PC-3 (cell line): ENCODE measurements at regions not wholly inside any gene's neighbourhood (a gene's known extent, or its start where the extent isn't known, plus 50 kb on each side); places are given as distances from the start of the nearest gene placed in this dataset.
A peak's percentile ranks its signal among the peaks of the same experiment; 100 is the strongest.

Experiments
- ATAC-seq: fragments of 200-7000 bp; cut with Tn5 transposase; 2 replicates; pipeline ENCODE4 v1.9.1; 2020; ENCODE audit warnings: mild to moderate bottlenecking, moderate library complexity
- BruUV-seq: library from RNA; stranded (reverse); fragments of 400-500 nt; replicated peaks from 2 replicates; lab custom pipeline; 2021; lab: Mats Ljungman, UMichigan
- CTCF ChIA-PET: fragments of 300-600 bp; sonication (Branson Sonifier 250); formaldehyde crosslinking; loops from one replicate; lab custom pipeline; 2022; ENCODE audit warnings: antibody characterized with exemption; lab: Charles Lee
- POLR2A ChIA-PET: fragments of 300-600 bp; sonication (Branson Sonifier 250); formaldehyde crosslinking; loops from one replicate; lab custom pipeline; 2022; ENCODE audit warnings: antibody characterized with exemption; ENCODE audit not compliant: unreplicated experiment; lab: Charles Lee
- DNase-seq: peaks from one replicate; pipeline ENCODE4 v3.0.0-alpha.2; 2015
- H2AFZ ChIP-seq: fragments of 300-600 bp; sonication (generic); 2 replicates; pipeline ENCODE4 v1.6.0; 2016; ENCODE audit warnings: antibody characterized with exemption, low read length
- H3F3A ChIP-seq: fragments of 300-600 bp; sonication (generic); one replicate; pipeline ENCODE4 v1.6.0; 2017; ENCODE audit warnings: antibody characterized with exemption, low read length, control low read depth, mild to moderate bottlenecking; ENCODE audit not compliant: unreplicated experiment
- H3K27ac ChIP-seq: fragments of 300-600 bp; sonication (generic); 2 replicates; pipeline ENCODE4 v1.5.1; 2016; ENCODE audit warnings: mild to moderate bottlenecking, low read length
- H3K27me3 ChIP-seq: fragments of 300-600 bp; sonication (generic); 2 replicates; pipeline ENCODE4 v1.6.1; 2016; ENCODE audit warnings: low read length, mixed read lengths
- H3K36me3 ChIP-seq: fragments of 300-600 bp; sonication (generic); 2 replicates; pipeline ENCODE4 v1.6.1; 2016; ENCODE audit warnings: low read depth, mixed run types, low read length, mixed read lengths
- H3K4me1 ChIP-seq: fragments of 300-600 bp; sonication (generic); 2 replicates; pipeline ENCODE4 v1.5.1; 2016; ENCODE audit warnings: low read length; ENCODE audit not compliant: insufficient read depth
- H3K4me2 ChIP-seq: fragments of 300-600 bp; sonication (generic); 2 replicates; pipeline ENCODE4 v1.6.0; 2016; ENCODE audit warnings: low read length
- H3K4me3 ChIP-seq: fragments of 300-600 bp; sonication (generic); 2 replicates; pipeline ENCODE4 v1.5.1; 2016; ENCODE audit warnings: mild to moderate bottlenecking, low read length, mixed read lengths
- H3K79me2 ChIP-seq: fragments of 300-600 bp; sonication (generic); 2 replicates; pipeline ENCODE4 v1.6.1; 2017; ENCODE audit warnings: low read length, mixed read lengths
- H3K9ac ChIP-seq: fragments of 300-600 bp; sonication (generic); 2 replicates; pipeline ENCODE4 v1.6.0; 2016; ENCODE audit warnings: mild to moderate bottlenecking, low read length
- H3K9me2 ChIP-seq: fragments of 300-600 bp; sonication (generic); replicated peaks from 2 replicates; pipeline ENCODE4 v1.6.1; 2016; ENCODE audit warnings: mixed run types, low read length, mixed read lengths
- H3K9me3 ChIP-seq: fragments of 300-600 bp; sonication (generic); 2 replicates; pipeline ENCODE4 v1.6.1; 2016; ENCODE audit warnings: low read length, mixed read lengths
- H4K20me1 ChIP-seq: fragments of 300-600 bp; sonication (generic); 2 replicates; pipeline ENCODE4 v1.6.1; 2016; ENCODE audit warnings: low read length, mixed read lengths
- EZH2 ChIP-seq: fragments of 300-600 bp; sonication (generic); IDR thresholded peaks from one replicate; pipeline ENCODE4 v1.6.1; 2017; ENCODE audit warnings: antibody characterized with exemption, mild to moderate bottlenecking, low read length; ENCODE audit not compliant: unreplicated experiment
- EZH2phosphoT487 ChIP-seq: fragments of 300-600 bp; sonication (generic); IDR thresholded peaks from 2 replicates; pipeline ENCODE4 v1.6.1; 2018; ENCODE audit warnings: mild to moderate bottlenecking, antibody characterized with exemption, low read length, borderline replicate concordance
- intact Hi-C: fragments of 100-400 bp; cut with micrococcal nuclease; formaldehyde crosslinking; loops from 2 replicates; pipeline ENCODE4 v1.9.0; 2023
- TF ChIP-seq, protein P1 (sequence below): fragments of 300-600 bp; sonication (generic); conservative IDR thresholded peaks from 2 replicates; pipeline ENCODE4 v1.5.1; 2017; ENCODE audit warnings: antibody characterized with exemption, low read depth, mild to moderate bottlenecking, low read length

- Histone ChIP-seq H3K27me3 (no peaks in the 10 kb centered on the region), H3K36me3 (no peaks in the 10 kb centered on the region), H3F3A (no peaks in the 10 kb centered on the region), H3K9ac (no peak overlapping the region), H3K79me2 (no peaks in the 10 kb centered on the region), H3K27ac (no peak overlapping the region), H3K4me2 (no peak overlapping the region), H3K9me2 (no peaks in the 10 kb centered on the region), H3K4me3 (no peak overlapping the region), H4K20me1 (no peaks in the 10 kb centered on the region), H3K9me3 (no peaks in the 10 kb centered on the region), H2AFZ (no peak overlapping the region), H3K4me1 (no peaks in the 10 kb centered on the region)
- ChIA-PET CTCF (no interaction called here), POLR2A (no interaction called here)
- no peak for DNase-seq
- TF ChIP-seq, protein P1, sequence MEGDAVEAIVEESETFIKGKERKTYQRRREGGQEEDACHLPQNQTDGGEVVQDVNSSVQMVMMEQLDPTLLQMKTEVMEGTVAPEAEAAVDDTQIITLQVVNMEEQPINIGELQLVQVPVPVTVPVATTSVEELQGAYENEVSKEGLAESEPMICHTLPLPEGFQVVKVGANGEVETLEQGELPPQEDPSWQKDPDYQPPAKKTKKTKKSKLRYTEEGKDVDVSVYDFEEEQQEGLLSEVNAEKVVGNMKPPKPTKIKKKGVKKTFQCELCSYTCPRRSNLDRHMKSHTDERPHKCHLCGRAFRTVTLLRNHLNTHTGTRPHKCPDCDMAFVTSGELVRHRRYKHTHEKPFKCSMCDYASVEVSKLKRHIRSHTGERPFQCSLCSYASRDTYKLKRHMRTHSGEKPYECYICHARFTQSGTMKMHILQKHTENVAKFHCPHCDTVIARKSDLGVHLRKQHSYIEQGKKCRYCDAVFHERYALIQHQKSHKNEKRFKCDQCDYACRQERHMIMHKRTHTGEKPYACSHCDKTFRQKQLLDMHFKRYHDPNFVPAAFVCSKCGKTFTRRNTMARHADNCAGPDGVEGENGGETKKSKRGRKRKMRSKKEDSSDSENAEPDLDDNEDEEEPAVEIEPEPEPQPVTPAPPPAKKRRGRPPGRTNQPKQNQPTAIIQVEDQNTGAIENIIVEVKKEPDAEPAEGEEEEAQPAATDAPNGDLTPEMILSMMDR: no peak
- no peak for TF ChIP-seq EZH2
- intact Hi-C loops: no loop called here
- no peak for ATAC-seq
- no TSS peak for BruUV-seq
Observed at GRCh38 chr15:70556151-70556741, 207.1 kb downstream of the UACA start.

- no peak for DNase-seq
- Histone ChIP-seq H2AFZ (no peak overlapping the region), H3K36me3 (no peaks in the 10 kb centered on the region), H3K9ac (no peak overlapping the region), H3F3A (no peaks in the 10 kb centered on the region), H3K4me3 (no peak overlapping the region), H3K27ac (no peak overlapping the region), H3K9me2 (no peaks in the 10 kb centered on the region), H3K27me3 (no peaks in the 10 kb centered on the region), H3K4me1 (no peaks in the 10 kb centered on the region), H3K4me2 (no peak overlapping the region), H3K79me2 (no peaks in the 10 kb centered on the region), H3K9me3 (no peaks in the 10 kb centered on the region), H4K20me1 (no peaks in the 10 kb centered on the region)
- CTCF ChIA-PET: no interaction called here
- ATAC-seq: no peak
- intact Hi-C loops: no loop called here
- TF ChIP-seq EZH2phosphoT487 (no peak), EZH2 (no peak)
- no TSS peak for BruUV-seq
- POLR2A ChIA-PET: interaction anchor here (0.5 kb wide), 1 partner anchor 8 kb away, joined by 3 read pairs; no protein-coding TSS in a partner anchor
Observed at GRCh38 chr15:70555713-70556112, 207.6 kb downstream of the UACA start.

DNA sequence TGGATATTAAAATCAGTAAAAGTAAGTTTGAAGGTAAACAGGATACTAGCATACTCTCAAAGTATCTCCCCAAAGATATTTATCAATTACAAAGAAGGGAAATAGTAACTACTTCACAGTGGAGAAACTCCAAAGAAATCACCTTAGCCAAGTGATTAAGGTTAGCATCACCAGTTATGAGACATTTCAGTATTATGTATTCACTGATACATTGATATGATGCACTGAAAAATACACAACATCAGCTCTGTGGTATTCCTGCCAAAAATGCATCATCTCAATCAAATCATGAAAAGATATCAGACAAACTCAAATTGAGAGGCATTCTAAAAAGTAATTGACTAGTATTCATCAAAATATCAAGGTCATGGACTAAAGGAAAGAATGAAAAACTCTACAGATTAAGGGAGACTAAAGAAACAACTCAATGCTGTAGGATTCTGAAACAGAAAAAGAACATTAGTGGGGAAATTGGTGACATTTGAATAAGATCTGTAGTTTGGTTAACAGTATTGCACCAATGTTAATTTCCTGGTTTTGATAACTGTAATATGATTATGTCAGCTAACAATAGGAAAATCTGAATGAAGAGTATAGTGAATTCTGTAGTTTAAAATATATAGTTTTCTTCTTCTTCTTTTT, 215.4 kb downstream of the UACA start:
- H3F3A ChIP-seq: no peaks in the 10 kb centered on the region
- ChIA-PET POLR2A (no interaction called here), CTCF (interaction anchor here (0.5 kb wide), 1 partner anchor 70 kb away, joined by 3 read pairs; no protein-coding TSS in a partner anchor)
- H3K9me2 ChIP-seq: no peaks in the 10 kb centered on the region
- peak; percentile 30 for DNase-seq
- no peak overlapping the region for H3K27ac ChIP-seq
- no TSS peak for BruUV-seq
- no peak overlapping the region for H3K9ac ChIP-seq
- H3K27me3 ChIP-seq: no peaks in the 10 kb centered on the region
- H4K20me1 ChIP-seq: no peaks in the 10 kb centered on the region
- no peak overlapping the region for H3K4me2 ChIP-seq
- no peaks in the 10 kb centered on the region for H3K4me1 ChIP-seq
- no peaks in the 10 kb centered on the region for H3K79me2 ChIP-seq
- no peak for TF ChIP-seq EZH2
- no peak for TF ChIP-seq EZH2phosphoT487
- no peak for ATAC-seq
- H3K36me3 ChIP-seq: no peaks in the 10 kb centered on the region
- no peaks in the 10 kb centered on the region for H3K9me3 ChIP-seq
- H2AFZ ChIP-seq: no peak overlapping the region
- H3K4me3 ChIP-seq: no peak overlapping the region
- intact Hi-C loops: no loop called here
